VCaP (cell line): ENCODE measurements at regions not wholly inside any gene's neighbourhood (a gene's known extent, or its start where the extent isn't known, plus 50 kb on each side); places are given as distances from the start of the nearest gene placed in this dataset.

ENCODE experiments used
- H3K27ac ChIP-seq: fragments of 450-650 bp; 2 replicates; pipeline ENCODE4 v1.5.1; 2017
- CTCF ChIP-seq: fragments of 450-650 bp; conservative IDR thresholded peaks from 2 replicates; pipeline ENCODE4 v1.5.1; 2017; ENCODE audit warnings: mild to moderate bottlenecking, moderate library complexity

GRCh38 chr7:118080947-118081346 is 103.0 kb upstream of the LSM8 start:
- H3K27ac ChIP-seq = no peak overlapping the region
- no peak for TF ChIP-seq CTCF

GRCh38 chr7:118082506-118082905 is 101.5 kb upstream of the LSM8 start:
- no peak for TF ChIP-seq CTCF
- H3K27ac ChIP-seq = no peak overlapping the region

GRCh38 chr7:118085000-118085399 is 99.0 kb upstream of the LSM8 start:
- no peak for TF ChIP-seq CTCF
- no peak overlapping the region for H3K27ac ChIP-seq

GRCh38 chr7:118087126-118087525 is 96.8 kb upstream of the LSM8 start:
- H3K27ac ChIP-seq = no peak overlapping the region
- no peak for TF ChIP-seq CTCF

- H3K27ac ChIP-seq = peak overlapping the region; percentile 51
- no peak for TF ChIP-seq CTCF
Measured at GRCh38 chr7:118094044-118094443, 89.9 kb upstream of the LSM8 start.

GRCh38 chr7:118104812-118105441 is 79.0 kb upstream of the LSM8 start:
- peak; percentile 83 for TF ChIP-seq CTCF
- no peak overlapping the region for H3K27ac ChIP-seq

- no peak overlapping the region for H3K27ac ChIP-seq
- no peak for TF ChIP-seq CTCF
Measured at GRCh38 chr7:118109607-118110006, 74.4 kb upstream of the LSM8 start.
